Right renal cortex interstitium (tissue), 3 donors: ENCODE measurements at regions not wholly inside any gene's neighbourhood (a gene's known extent, or its start where the extent isn't known, plus 50 kb on each side); places are given as distances from the start of the nearest gene placed in this dataset.
"Not testable (repeated sequence)": the region's sequence is repeated elsewhere in the genome, so short reads cannot be mapped to it uniquely, and the experiment has no call there.

Source experiments
- DNase-seq, 3 donors: peaks; one replicate each; pipeline ENCODE4 v3.0.0-alpha.2; 2013; ENCODE audit warnings: low read depth in 3 of 3, low spot score in 2 of 3

DNA sequence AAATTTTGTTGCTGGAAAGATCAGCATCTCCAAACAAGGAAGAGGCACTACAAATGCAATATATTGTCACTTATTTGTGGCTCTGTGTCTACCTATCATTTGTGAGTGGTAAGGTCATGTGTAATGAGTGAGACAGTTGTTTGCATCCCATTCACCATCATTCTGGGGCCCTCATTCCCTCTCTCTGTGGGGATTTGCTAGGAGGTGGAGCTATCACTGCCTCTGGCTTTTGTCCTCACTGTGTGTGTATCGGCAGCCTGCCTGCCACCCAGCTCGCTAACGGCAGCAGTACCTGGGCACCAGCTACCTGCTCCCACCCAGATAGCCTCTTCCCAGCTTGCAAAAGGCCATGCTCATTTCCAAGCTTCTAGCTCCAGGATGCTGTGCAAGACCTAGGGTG, 379.2 kb upstream of the ZFHX3 start:
- DNase-seq: no peak

DNA sequence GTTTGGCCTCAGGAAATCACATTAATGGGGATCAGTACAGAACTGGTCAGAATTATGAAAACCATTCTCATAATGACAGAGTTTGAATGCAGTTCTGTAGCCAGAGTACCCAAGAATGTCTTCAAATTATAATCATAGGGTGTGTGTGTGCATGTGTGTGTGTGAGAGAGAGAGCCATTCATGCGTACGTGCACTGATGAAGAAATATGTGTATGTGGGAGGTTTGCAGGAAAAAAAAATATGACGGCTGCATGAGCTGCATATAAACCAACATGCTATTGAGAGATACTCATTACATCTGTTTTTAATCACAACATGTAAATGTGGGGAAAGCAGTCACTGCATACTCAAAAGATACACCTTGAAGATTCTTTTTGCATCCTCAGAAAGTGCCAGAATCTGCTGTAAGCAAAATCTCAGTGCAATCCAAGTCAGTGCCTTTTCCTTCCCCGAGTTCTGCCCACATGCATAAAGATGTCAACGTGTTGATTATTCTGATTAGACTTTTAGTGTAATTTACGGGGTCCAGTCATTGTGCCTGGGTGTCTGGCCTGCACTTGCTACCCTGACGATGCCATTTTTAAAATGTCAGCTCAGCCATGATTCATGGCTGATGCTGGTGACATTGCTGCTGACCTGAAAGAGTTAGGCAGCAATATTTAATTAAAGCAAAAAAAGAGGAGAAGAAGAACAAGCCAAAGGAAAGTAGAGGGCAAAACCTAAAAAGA, 378.7 kb upstream of the ZFHX3 start:
- no peak for DNase-seq

DNA sequence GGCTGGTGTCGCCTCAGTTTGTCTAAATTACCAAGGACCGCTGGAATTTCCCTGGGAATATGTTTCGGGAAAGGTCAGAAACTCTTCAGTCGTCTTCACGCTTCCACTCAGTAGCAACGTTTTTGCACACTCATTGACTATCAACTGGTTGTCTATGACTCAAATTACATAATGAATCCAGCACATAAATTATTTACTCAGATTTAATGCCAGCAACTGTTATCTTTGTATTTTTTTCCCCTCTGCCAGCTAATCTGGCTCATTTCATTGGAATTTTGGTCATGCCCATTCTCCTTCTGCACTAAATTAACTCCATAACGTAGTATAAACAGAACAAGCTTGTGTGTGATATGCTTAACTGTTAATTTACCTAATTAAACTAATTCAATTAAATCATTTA, 372.7 kb upstream of the ZFHX3 start:
- DNase-seq: no peak

DNA sequence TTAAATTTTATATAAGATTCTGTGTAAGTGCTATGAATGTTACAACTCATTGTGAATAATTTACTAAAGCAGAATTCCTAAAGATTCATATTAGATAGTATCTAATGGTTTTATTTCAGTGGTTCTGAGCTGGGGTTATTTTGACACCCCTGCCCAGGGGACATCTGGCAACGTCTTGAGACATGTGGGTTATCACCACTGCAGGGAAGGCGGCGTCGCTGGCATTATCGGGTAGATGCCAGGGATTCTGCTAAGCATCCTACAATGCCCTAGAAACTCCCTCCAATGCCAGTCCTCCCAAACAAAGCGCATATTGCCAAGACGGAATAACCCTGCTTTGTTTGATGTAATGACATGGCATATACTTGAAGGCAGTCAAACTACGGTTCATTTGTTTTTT, 372.3 kb upstream of the ZFHX3 start:
- no peak for DNase-seq

DNA sequence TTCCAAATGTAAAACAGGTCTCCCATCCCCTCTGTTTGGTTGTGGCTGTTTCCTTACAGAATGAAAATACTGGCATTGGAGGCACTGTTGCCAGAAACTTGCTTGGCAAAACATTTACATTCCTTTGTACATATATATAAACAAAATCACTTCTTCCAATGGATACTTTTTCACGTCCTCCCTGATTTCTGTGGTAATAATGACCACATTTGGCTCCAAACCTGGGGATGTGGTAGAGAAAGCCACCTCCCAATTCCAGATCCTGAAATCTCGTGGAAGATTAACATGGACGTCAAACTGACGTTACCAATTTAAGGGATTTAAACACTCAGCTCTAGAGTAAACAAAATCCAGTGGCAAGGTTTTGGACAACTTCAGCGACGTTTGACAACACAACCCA, 370.8 kb upstream of the ZFHX3 start:
- DNase-seq: no peak

DNA sequence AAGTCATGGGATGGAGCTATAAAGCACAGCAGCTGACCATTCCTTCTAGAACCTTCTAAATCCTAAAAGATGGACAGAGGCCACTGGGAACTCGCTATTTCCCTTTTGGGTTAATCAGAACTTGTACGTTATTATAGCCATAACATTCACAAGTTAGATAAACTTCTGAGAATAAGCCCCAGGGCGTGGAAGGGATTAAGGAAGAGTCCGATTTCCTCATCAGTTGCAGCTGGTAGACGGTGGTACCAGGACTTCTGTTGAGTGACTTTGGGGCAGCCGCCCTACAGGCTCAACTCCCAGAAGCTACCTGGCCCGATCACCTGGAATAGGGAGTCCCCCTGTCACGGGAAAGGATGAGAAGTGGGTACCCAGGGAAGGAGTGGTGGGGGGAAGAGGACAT, 370.1 kb upstream of the ZFHX3 start:
- DNase-seq: no peak

DNA sequence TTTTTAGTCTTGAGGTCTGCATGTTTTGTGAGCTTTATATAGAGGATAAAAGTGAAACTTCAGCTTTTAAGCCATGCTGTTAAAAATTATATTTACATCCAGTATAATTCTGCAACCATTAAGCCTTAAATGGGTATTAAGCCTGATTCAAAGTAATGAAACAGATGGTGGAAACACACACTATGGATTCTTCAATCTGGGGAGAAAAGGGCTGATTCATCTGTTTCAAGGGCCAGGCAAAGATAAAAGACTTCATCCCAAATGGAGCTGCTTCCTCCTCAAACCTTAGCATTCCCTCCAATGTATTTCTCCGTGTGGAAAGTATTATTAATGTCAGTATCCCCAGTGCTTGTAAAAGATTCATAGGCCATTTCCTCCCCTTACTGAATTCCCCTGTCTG, 367.4 kb upstream of the ZFHX3 start:
- DNase-seq: no peak

DNA sequence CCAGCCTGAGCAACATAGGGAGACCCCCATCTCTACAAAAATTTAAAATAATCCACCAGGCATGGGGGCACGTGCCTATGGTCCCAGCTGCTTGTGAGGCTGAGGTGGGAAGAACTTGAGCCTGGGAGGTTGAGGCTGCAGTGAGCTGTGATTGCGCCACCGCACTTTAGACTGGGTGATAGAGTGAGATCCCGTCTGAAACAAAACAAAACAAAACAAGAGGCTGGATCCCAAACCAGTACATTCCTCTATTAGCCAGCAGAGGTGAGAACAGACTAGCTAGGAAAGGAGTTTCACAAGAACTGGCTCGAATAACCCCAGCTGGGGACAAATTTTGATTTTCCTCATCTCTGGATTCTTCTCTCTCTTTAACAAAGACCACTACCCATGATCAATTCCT, 366.7 kb upstream of the ZFHX3 start:
- no peak for DNase-seq

DNA sequence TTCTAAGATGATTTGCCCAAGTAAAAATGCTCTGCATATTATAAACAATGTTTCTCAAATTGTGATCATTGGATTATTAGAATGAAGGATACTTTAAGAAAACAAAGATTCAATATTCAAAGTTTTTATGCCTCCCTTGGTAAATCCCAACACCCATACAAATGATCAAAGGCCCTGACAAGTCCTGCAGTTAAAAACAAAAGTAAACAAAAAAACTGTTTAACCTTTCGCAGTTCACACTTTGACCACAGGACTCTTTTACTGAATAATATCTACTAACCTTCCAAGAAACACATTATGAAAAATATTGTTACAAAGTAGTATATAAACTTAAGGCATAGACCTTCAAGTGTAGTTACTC, 365.9 kb upstream of the ZFHX3 start:
- DNase-seq: no peak

DNA sequence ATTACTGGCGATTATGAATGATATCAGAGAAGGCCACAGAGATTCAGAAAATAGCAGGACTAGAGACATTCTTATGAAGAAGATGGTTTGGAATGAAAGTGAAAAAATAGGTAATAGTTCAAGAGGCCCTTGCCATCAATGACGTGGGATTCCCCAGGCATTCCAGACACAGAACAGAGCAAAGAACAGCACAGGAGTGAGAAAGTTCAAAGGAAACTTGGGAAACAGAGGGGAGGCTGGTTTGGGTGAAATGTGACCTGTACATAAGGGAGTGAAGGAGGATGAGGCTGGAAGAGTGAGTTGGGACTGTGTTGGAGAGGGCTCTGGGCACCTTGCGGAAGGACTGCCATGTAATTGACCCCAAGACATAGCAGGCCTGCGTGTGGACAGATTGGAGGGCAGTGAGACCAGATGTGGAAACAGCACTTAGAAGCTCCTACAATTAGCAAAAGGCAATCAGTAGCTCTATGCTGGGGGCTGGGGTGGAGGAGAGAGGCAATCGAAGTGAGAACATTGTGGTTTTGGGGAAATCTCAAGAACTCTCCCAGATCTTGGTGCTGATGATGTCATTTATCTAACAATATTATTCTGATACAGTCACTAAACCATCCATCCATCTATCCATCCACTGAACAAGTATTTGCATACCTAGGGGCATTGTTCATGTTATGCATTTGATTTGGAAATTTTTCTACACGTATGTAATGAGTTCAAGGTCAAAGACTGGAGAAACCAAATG, 365.3 kb upstream of the ZFHX3 start:
- no peak for DNase-seq

DNA sequence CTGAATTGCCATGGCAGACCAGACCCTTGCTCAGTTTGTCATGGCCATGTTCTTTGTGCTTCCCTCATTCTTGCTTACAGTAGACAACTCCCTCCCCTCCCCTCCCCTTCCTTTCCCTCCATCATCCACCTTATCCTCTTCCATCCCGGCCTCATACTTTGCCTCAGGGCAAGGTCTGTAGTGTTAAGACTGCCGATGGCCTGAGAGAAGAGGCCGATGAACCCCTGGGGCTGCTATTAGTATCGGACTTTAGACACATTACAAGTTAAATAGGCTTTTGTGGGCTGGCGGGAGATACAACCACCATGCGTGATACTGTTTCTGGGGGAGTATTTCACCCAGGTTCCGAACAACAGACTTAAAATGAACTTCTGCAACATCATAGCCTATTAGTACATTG, 364.5 kb upstream of the ZFHX3 start:
- no peak for DNase-seq

DNA sequence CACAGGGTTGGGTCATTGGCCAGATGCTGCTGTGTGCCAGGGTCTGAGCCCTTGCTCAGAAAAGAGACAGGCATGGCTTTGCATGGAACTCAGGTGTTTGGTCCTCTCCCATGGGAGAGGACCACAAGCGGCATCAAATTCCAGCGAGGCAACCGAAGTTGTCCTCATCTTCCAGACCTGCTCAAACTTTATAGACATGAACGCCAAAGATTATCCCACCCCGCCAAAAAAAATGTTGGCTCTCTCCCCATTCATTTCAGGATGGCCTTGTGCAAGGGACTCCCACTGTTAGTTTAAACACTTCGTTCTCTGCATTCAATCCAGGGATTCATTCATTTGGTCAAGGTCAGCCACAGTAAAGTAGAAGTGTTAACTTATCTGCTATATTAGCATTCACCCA, 360.8 kb upstream of the ZFHX3 start:
- DNase-seq: no peak

DNA sequence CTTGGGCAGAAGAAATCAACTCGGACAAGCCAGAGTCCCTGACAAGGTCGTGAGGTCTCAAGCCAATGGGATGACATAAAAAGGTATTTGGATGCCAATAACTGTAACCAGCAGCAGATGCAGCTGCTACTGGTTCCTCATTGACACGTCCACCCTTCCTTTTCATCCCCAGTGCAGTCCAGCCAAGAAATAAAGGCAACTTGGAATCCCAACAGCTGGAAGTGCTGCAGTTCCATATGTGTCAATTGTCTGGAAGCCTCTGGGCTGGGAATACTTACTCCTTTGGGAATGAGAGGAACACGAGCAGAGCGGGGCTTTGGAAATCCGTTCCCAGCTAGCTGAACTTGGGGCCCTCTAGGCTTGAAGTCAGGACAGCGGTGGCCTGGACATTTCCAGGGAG, 360.4 kb upstream of the ZFHX3 start:
- DNase-seq: no peak

DNA sequence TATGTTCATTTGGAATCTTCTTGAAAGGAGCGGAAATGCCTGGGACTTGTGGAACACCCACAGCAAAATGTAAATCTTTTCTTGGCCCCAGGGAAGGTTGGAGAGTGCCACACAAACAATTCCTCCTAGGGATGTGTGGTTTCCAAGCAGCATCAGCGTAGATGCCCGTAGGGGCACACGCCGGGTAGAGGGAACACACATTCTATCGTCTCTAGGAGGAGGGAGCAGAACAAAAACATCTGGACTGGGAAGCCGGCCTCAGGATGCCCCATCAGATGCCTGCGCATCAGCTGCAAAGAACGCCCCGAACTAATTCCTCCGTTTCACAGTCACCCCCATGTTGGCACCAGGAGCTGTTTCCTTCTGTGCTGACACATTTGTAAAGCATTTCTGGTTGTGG, 357.9 kb upstream of the ZFHX3 start:
- DNase-seq: no peak

DNA sequence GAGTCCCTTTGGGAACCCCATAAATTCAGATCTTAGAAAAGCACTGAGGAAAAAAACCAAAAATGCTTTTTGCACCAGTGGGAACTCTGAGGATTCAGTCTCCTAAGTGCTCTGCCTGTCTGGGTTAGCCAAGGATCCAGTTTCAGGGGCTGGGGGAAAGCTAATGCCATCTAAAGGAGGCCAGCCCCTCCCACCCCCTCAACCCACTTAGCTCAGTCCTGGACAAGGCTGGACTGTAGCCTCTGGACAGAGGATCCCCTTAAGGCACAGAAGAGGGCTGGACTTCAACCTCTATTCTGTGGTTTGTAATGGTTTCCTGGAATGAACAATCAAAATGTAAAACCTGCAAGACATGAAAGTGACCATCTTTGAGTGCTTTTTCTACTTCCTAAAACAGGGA, 356.1 kb upstream of the ZFHX3 start:
- no peak for DNase-seq

DNA sequence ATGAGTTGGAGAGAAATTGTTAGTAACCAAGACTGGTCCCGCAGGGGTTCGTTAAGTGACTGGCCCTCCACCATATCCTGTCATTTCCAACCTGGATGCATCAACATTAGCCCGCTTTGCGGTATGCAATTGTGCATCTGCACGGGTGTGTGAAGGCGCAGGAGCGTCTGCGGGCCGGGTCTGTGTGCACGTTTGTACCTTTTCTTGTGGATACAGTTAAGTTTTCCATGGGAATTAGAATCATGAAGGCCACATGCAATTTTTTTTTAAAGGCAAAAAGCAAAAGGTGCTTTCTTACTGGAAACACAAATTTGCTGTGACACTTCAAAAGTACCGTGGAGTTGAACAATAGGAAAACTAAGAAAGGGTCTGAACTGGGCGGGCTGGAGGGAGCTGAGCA, 355.4 kb upstream of the ZFHX3 start:
- DNase-seq: no peak

DNA sequence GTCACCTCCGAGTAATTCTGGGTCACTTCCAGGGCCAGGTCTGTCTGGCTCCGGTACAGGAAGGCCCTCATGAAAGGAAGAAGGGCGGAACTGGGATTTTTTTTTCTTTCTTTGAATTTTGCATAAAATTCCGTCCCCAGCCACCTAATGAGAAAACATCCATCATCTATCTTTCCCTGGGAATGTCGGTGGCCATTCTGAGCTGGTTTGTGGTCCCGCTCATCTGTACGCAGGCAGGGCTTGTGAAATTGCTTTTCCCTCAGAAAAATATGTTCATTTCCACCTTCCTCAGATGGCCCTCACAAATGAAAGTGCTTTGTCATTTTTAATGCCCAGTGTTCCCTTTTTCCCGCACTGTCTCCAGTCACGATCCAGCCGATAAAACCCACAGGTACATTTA, 353.0 kb upstream of the ZFHX3 start:
- DNase-seq: no peak

DNA sequence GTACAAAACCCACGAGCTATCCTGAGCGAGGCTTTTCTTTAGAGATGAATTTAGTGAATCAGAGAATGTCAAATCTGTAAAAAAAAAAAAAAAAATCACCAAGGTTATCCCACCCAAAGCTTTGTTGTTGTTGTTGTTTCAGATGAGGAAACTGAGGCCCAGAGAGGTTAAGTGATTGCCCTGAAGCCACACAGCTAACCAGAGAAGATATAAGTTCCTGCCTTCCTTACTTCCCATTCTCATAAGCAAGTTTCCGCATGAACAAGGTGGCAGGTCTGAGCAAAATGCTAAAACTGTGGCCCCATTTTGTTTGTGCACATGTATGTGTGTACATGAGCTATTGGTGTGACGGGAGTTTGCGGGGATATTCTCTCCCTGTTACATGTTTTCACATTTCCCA, 352.1 kb upstream of the ZFHX3 start:
- DNase-seq: no peak

DNA sequence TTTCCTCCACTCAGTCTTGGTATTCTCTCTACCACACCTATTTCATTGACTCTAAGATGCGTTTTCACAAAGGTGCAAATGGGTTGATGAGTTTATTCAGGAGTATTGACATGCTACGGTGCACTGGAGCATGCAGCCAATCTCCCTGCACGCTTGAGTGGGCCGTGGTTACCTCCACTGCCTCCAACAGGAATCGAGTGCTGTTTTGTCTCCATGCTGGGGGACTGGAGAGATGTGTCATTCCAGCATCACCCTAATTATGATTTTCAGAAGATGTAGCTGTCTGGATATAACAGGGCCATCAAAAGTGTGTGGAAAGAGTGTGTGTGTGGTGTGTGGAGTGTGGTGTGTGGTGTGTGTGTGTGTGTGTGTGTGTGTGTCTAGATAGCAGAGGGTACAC, 351.6 kb upstream of the ZFHX3 start:
- DNase-seq: no peak

DNA sequence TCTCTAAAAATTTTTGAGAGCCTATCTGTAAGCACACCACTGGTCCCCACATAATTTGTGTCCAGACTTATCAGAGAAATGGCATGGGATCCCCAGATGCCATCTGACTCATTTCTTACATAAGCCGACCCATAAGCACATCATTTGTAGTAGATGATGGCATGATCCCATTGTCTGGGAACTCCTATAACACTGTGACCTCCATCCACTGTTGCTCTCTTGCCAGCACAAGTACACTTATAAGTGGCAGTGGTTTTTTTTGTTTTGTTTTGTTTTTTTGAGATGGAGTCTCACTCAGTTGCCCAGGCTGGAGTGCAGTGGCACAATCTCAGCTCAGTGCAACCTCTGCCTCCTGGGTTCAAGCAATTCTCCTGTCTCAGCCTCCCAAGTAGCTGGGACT, 350.7 kb upstream of the ZFHX3 start:
- not testable (repeated sequence) for DNase-seq

DNA sequence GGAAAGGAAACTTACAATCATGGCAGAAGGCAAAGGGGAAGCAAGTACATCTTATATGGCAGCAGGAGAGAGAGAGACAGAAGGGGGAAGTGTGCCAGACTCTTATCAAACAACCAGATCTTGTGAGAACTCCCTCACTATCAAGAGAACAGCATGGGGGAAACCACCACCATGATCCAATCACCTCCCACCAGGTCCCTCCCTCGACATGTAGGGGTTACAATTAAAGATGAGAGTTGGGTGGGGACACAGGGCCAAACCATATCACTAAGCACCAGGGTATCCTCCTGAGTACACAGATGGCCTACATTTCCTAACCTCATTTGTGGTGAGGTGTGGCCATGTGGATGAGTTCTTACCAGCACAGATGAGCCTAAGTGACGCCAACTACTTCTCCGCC, 348.6 kb upstream of the ZFHX3 start:
- DNase-seq: no peak

DNA sequence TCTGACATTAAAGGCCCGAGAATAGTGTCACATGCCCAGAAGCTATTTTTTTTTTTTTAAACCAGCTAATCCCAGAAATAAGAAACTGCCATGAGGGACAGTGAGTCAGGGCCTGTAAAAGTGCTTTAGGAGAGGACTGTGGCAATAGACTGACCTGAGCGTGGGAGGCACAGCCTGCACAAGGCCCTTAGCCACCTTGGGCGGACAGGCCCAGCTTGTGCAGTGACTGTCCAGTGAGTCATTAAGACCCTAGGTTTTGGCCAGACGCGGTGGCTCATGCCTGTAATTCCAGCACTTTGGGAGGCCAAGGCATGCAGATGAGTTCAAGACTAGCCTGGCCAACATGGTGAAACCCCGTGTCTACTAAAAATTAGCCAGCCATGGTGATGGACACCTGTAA, 343.0 kb upstream of the ZFHX3 start:
- no peak for DNase-seq

DNA sequence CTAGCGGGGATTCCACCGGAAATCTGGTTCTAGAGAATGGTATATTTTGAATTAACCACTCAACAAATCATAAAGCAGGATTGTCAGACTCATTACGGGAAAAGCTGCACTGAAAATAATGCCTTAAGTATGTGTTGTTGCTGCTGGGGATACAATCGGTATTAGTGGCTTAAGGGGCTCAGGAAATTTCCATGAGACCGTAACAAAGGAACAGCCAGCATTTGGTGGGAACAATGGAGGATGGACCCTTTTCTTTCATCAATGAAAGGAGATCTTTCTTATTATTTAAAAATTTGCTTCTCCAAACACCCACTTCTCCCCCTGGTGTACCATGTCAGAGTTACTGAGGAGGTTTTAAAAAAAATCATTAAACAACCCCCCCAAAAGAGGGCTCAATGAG, 342.6 kb upstream of the ZFHX3 start:
- no peak for DNase-seq
